Gastrocnemius medialis (tissue), 4 donors: ENCODE measurements at regions not wholly inside any gene's neighbourhood (a gene's known extent, or its start where the extent isn't known, plus 50 kb on each side); places are given as distances from the start of the nearest gene placed in this dataset.

Experiments
- ATAC-seq, 2 donors: fragments of 150-250 bp; one replicate each; pipeline ENCODE4 v1.9.1; 2016
- DNase-seq, 2 donors: peaks; one replicate each; pipeline ENCODE4 v3.0.0-alpha.2; 2019
- H3K27ac ChIP-seq, 4 donors: fragments of 200-600 bp; sonication (generic); 1 replicate in 1 of 4; 2 replicates in 3 of 4; pipeline ENCODE4 v1.5.1; 2016 to 2018; ENCODE audit warnings: mild to moderate bottlenecking in 2 of 4, moderate library complexity in 1 of 4
- H3K27me3 ChIP-seq, 3 donors: fragments of 200-600 bp; sonication (generic) in 2 of 3; 1 replicate in 1 of 3; 2 replicates in 2 of 3; pipeline versions ENCODE4 v1.5.1 to v1.6.0; 2016 to 2019; ENCODE audit warnings: mild to moderate bottlenecking in 1 of 3, moderate library complexity in 1 of 3
- H3K36me3 ChIP-seq, 2 donors: fragments of 200-600 bp; sonication (generic) in 1 of 2; one replicate each; pipeline ENCODE4 v1.5.1; 2017 to 2018
- H3K4me1 ChIP-seq, 2 donors: fragments of 200-600 bp; sonication (generic) in 1 of 2; one replicate each; pipeline ENCODE4 v1.5.1; 2016 to 2017; ENCODE audit warnings: mild to moderate bottlenecking in 2 of 2
- H3K4me3 ChIP-seq, 4 donors: fragments of 200-600 bp; sonication (generic) in 3 of 4; 1 replicate in 1 of 4; 2 replicates in 3 of 4; pipeline ENCODE4 v1.5.1; 2016 to 2019; ENCODE audit warnings: mild to moderate bottlenecking in 2 of 4
- H3K9me3 ChIP-seq, 3 donors: fragments of 200-600 bp; sonication (generic) in 2 of 3; 1 replicate in 1 of 3; 2 replicates in 2 of 3; pipeline ENCODE4 v1.5.1; 2016 to 2019
- CTCF ChIP-seq, 5 experiments: fragments of 450-650 bp in 3 of 5; fragments of 200-600 bp in 2 of 5; sonication (generic) in 2 of 5; IDR thresholded peaks in 4 of 5; conservative IDR thresholded peaks in 1 of 5; 1 replicate in 4 of 5; 2 replicates in 1 of 5; pipeline ENCODE4 v1.5.1; 2016 to 2019; ENCODE audit warnings: antibody characterized with exemption in 5 of 5, mild to moderate bottlenecking in 3 of 5, moderate library complexity in 3 of 5
- POLR2A ChIP-seq, 2 donors: fragments of 450-650 bp; IDR thresholded peaks; one replicate each; pipeline ENCODE4 v1.6.1; 2017; ENCODE audit warnings: antibody characterized with exemption in 2 of 2, mild to moderate bottlenecking in 2 of 2, moderate library complexity in 2 of 2
- in situ Hi-C, 4 donors: fragments of 200-750 bp; cut with MboI; loops; one replicate each; pipeline versions ENCODE4 v1.15.0 to v1.8.0; 2017; ENCODE audit warnings: low sequenced_read_pairs in 4 of 4
- intact Hi-C: fragments of 100-400 bp; cut with DNase I; formaldehyde crosslinking; loops from one replicate; pipeline ENCODE4 v1.15.1; 2023; ENCODE audit warnings: low total_unique reads

GRCh38 chr11:112310848-112311247, 50.2 kb upstream of the PLET1 start:
- H3K4me1 ChIP-seq = peaks cover 0 to under 1% of the 10 kb centered on the region in 2 donors
- H3K4me3 ChIP-seq = no peak overlapping the region
- no peaks in the 10 kb centered on the region for H3K9me3 ChIP-seq
- no peak for DNase-seq
- no peaks in the 10 kb centered on the region for H3K27me3 ChIP-seq
- no peak overlapping the region for H3K27ac ChIP-seq
- in situ Hi-C loops = no loop called here
- no peak for TF ChIP-seq CTCF (IDR thresholded peaks at IDR 0.05 in 4 of 5, conservative IDR thresholded peaks at IDR 0.05 in 1 of 5)
- no peak for TF ChIP-seq POLR2A (IDR thresholded peaks at IDR 0.05)
- H3K36me3 ChIP-seq = peaks cover 0 to 3% of the 10 kb centered on the region in 2 donors
- no peak for ATAC-seq
- intact Hi-C loops = no loop called here

- DNase-seq (no peak), ATAC-seq (no peak)
- Histone ChIP-seq H3K27me3 (no peaks in the 10 kb centered on the region), H3K4me1 (peaks cover 10 to 18% of the 10 kb centered on the region in 2 donors), H3K4me3 (no peak overlapping the region), H3K27ac (no peak overlapping the region), H3K9me3 (no peaks in the 10 kb centered on the region), H3K36me3 (no peaks in the 10 kb centered on the region)
- in situ Hi-C loops (no loop called here), intact Hi-C loops (no loop called here)
- TF ChIP-seq CTCF (IDR thresholded peaks at IDR 0.05 in 4 of 5, conservative IDR thresholded peaks at IDR 0.05 in 1 of 5) (no peak), POLR2A (IDR thresholded peaks at IDR 0.05) (no peak)
These were observed 54.5 kb upstream of the PLET1 start for GRCh38 chr11:112315057-112315720.

- no peaks in the 10 kb centered on the region for H3K9me3 ChIP-seq
- DNase-seq (no peak), ATAC-seq (peak in 1 of 2 donors; percentile 22)
- intact Hi-C loops = no loop called here
- H3K4me1 ChIP-seq = peaks cover 10 to 24% of the 10 kb centered on the region in 2 donors
- no peaks in the 10 kb centered on the region for H3K27me3 ChIP-seq
- H3K36me3 ChIP-seq = no peaks in the 10 kb centered on the region
- in situ Hi-C loops = no loop called here
- H3K4me3 ChIP-seq = no peak overlapping the region
- TF ChIP-seq CTCF (IDR thresholded peaks at IDR 0.05 in 4 of 5, conservative IDR thresholded peaks at IDR 0.05 in 1 of 5) (no peak), POLR2A (IDR thresholded peaks at IDR 0.05) (no peak)
- no peak overlapping the region for H3K27ac ChIP-seq
These were observed 55.4 kb upstream of the PLET1 start for GRCh38 chr11:112315861-112316739.

GRCh38 chr11:112316971-112317370, 56.3 kb upstream of the PLET1 start:
- intact Hi-C loops = no loop called here
- DNase-seq (no peak), ATAC-seq (no peak)
- Histone ChIP-seq H3K27ac (no peak overlapping the region), H3K27me3 (no peaks in the 10 kb centered on the region), H3K36me3 (no peaks in the 10 kb centered on the region), H3K4me1 (peaks cover 15 to 31% of the 10 kb centered on the region in 2 donors), H3K4me3 (no peak overlapping the region), H3K9me3 (no peaks in the 10 kb centered on the region)
- no peak for TF ChIP-seq CTCF (IDR thresholded peaks at IDR 0.05 in 4 of 5, conservative IDR thresholded peaks at IDR 0.05 in 1 of 5)
- no peak for TF ChIP-seq POLR2A (IDR thresholded peaks at IDR 0.05)
- in situ Hi-C loops = no loop called here
